ENCODE measurements at regions not wholly inside any gene's neighbourhood (a gene's known extent, or its start where the extent isn't known, plus 50 kb on each side); places are given as distances from the start of the nearest gene placed in this dataset.
"Not testable (repeated sequence)": the region's sequence is repeated elsewhere in the genome, so short reads cannot be mapped to it uniquely, and the experiment has no call there.

DNA sequence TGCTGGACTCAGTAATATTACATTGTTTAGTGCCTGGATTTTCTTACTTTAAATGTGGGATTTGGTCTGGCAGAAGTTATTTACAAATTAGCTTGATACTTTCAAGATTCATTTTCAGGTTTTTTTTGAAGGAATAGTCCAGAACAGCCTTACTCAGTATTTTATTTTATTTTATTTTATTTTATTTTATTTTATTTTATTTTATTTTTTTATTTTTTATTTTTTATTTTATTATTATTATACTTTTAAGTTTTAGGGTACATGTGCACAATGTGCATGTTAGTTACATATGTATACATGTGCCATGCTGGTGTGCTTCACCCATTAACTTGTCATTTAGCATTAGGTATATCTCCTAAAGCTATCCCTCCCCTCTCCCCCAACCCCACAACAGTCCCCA lies 380.5 kb upstream of the FTMT start:
- intact Hi-C loops (cut with micrococcal nuclease), result not testable (repeated sequence)

DNA sequence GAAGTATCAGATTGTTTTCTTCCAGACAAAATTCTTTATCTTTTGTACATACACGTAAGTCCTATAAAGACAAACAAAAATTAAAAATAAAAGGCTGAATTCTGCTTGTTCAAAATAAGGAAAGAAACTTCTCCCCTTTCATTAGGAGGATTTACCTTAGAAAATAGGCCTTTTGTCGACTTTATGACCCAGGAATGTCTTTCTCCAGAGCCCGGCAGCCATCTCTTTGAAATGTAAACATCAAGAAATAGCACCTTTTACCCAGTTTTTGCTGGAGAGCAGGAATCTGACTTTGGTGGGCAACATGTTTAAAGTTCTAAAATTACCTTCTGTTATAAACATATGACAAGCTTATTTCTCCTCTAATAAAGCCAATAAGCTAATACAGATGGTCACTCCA lies 373.0 kb upstream of the FTMT start:
- intact Hi-C loops (cut with micrococcal nuclease), result no loop called here

DNA sequence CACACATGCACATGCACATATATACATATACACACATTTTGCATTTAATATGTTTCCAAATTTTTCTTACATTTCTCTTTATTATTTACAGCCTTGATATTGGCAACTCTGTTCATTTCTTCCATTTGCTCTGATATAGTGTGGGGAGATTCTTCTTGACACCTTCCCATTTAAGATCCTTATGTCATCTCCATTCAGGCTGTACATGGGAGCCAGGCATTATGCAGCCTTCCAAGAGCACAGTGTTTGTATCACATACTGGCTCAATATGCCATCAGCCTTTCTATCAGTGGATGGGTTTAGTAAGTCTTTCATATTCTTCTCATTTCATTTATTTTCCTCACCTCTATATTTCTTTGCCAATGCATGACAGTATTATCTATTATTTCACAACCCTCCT lies 372.3 kb upstream of the FTMT start:
- intact Hi-C loops (cut with micrococcal nuclease), result no loop called here

DNA sequence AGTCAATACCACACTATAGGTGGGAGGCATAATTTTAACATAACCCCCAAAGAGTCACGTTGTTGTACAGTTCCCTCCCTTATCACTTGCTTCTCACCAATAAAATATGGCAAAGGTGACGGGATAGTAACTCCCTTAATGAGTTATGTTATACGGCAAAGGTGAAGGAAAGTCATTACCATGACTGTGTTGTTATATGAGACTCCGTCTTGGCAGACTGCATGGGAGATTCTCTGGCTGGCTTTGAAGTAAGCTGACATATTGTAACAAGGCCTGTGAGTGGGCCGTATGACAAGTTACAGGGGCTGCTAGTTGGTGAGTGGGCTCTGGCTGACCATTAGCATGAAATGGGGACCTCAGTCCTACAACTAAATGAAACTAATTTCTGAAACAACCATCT lies 366.4 kb upstream of the FTMT start:
- intact Hi-C loops (cut with micrococcal nuclease), result no loop called here

DNA sequence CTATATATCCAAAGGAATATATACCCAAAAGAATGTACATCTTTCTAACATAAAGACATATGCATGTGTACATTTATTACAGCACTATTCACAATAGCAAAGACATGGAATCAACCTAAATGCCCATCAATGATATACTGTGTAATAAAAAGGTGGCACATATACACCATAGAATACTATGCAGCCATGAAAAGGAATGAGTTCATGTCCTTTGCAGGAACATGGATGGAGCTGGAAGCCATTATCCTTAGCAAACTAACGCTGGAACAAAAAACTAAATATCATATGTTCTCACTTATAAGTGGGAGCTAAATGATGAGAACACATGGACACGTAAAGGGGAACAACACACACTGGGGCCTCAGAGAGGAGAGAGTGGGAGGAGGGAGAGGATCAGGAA lies 365.7 kb upstream of the FTMT start:
- intact Hi-C loops (cut with micrococcal nuclease), result not testable (repeated sequence)

DNA sequence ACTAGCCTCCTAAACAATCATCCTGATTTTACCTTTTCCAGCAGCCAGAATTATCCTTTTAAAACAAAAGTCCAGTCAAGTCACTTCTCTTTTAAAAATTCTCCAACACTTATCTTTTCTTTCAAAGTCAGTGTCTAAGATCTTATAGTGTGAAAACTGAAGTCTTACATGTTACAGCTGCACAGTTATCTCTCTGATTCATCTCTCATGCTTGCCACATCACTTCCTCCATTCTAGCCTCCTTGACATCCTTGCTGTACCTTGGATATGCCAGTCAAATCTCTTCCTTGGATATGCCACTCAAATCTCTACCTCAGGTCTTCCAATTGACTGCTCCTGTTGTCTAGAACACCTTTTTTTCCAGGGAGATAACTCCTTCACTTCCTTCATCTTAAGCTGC lies 361.7 kb upstream of the FTMT start:
- intact Hi-C loops (cut with micrococcal nuclease), result no loop called here

DNA sequence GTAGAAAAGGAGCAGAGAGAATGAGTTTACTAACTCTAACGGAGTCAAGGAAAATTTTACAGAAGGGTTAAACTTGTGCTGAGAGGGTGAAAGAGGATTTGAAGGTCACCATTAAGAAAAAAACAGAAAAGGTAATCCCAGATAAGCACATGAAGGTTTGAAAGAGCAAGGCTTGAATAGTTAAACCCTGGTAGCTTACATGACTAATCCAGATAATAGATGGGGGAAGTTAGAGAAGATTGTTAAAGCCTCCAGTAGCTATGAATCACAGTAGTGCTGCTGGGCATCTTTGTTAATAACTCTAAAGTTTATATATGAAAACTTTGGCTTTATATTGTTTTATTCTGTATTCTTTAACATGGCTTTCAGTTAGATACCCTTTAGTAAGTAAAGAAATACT lies 354.5 kb upstream of the FTMT start:
- intact Hi-C loops (cut with micrococcal nuclease), result no loop called here

DNA sequence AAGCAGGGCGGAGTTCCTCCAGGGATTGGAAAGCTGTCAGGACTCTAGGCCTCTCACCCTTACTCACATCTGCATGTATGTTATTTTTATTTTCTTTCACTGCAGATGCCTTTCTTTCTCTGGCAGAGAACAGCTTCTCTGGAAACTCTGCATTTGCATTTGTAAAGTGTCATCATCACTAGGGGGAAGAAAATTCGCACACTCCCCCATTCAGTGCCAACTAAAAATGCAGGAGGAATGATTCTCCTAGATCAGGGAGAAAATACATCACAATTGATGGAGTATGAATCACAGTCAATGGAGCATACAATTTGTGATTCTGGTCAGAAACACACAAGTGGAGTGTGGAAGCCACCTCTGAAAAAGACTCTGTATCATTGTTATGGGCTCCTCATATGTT lies 351.4 kb upstream of the FTMT start:
- intact Hi-C loops (cut with micrococcal nuclease), result no loop called here

DNA sequence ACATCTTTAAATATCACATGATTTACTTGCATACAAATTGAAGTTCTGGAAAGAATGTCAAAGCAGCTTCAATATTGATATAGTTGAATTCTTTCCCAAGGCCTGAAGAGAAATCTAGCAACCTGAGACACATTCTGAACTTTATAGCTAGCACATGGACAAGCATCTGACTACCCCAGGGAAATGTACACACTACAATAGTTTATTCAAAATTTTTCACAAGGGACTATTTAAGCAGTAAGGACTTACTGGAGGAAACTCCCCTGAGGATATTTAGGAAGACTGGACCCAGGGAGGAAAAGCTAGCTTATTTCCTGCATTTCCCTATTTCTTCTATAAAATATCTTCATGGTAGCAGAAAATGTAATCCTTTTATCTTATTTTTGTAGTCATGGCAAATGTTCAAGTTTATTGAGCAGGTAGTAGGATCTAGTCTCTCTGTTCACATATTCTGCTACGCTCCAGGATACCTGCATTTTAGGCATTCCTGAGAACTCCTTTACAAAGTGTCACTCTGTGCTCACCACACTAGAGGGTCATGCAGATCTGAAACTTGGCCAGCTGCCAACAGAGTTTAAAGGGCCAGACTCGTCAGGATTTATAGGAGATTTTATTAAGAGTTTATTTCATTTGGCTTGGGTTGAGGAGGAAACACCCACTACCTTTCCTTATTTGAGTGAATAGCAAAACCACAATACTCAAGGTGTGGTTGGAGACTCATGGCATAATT lies 348.4 kb upstream of the FTMT start:
- intact Hi-C loops (cut with micrococcal nuclease), result no loop called here

DNA sequence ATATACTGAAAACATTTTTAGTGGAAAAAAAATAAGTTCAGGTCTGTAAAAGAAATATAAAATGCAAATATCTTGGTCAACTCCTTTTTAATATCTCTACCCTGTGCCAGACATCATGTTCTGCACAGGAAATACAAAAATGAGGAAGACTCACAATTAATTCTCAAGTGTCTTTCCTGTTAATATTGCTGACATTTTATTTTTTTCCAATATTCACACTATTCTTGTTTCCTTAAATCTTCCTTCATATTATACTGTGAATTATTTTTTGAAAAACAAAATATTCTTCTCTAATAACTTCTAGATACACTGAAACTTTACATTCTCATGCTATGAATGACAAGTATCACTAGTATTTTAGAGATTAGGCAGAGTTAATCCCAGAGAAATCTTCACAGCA lies 334.7 kb upstream of the FTMT start:
- intact Hi-C loops (cut with micrococcal nuclease), result no loop called here

DNA sequence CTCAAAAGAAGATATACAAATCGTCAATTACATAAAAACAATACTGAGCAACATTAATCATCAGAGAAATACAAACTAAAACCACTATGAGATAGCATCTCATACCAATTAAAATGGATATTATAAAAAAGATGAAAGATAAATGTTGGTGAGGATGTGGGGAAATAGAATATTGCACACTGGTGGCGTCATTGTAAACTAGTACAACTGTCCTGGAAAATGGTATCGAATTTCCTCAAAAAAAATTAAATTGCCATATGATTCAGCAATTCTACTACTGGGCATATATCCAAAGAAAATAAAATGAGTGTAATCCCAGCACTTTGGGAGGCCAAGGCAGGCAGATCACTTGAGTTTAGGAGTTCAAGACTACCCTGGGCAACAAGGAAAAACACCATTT lies 326.0 kb upstream of the FTMT start:
- intact Hi-C loops (cut with micrococcal nuclease), result no loop called here

DNA sequence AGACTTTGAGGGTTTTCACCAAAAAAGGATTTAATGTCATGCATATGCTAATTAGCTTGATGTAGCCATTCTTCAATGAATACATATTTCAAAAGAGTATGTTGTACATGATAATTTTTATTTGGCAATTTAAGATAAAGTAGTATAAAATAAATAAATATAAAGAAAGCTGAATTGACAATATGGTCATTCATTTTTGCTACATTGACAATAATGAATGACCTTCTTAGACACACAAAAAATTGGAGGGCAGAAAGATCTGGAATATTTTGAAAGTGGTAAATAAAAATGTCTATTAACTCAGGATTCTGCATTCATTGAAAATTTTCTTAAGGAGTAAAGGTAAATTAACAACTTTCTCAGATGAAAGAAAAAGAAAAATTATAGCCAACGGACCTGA lies 324.8 kb upstream of the FTMT start:
- intact Hi-C loops (cut with micrococcal nuclease), result no loop called here

DNA sequence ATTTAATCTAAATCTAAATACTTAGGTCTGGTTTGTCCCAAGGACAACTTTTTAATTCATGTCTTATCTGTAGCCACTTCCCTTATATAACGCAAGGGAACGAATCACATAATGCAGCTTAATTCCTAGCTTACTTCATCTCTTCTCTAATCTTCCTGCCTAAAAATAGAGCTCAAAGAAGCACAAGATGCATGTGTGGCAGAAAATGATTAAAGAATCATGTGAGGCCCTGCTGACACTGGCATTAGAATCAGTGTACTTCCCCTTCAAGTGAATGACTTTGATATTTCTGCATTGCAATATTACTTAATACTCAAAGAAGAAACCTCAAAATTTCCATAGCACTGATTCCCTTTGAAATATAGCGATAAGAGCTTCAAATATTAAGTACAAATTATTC lies 317.9 kb upstream of the FTMT start:
- intact Hi-C loops (cut with micrococcal nuclease), result no loop called here

DNA sequence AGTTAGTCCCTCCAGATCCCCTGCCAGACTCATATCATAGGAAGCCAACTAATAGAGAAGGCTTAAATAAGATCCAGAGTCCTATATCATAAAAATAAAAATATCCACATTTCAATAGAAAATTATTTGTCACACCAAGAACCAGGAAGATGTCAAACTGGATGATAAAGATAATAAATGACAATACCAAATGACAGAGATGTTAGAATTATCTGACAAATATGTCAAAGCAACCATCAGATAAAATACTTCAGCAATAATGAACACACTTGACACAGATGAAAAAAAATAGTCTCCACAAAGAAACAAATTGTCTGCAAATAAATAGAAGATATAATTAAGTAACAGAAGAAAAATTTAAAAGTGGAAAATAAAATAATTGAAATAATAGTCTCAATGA lies 300.7 kb upstream of the FTMT start:
- intact Hi-C loops (cut with micrococcal nuclease), result no loop called here

DNA sequence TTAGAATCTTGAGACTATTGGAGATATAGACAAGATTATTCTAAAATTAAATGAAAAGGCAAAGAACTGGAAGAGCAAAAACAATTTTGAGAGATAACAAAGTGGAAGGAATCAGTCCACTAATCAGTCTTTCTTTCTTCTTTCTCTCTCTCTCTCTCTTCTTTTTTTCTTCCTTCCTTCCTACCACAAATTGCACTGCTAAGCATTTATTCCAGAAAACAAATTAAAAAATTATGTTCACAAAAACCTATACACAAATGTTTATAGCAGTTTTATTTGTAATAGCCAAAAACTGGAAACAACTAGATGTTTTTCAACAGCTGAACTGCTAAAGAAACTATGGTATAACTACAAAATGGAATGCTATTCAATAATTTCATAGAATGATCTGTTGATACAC lies 291.9 kb upstream of the FTMT start:
- intact Hi-C loops (cut with micrococcal nuclease), result loop anchor here (2.0 kb wide), 1 partner anchor 35 kb away; no protein-coding TSS in a partner anchor

DNA sequence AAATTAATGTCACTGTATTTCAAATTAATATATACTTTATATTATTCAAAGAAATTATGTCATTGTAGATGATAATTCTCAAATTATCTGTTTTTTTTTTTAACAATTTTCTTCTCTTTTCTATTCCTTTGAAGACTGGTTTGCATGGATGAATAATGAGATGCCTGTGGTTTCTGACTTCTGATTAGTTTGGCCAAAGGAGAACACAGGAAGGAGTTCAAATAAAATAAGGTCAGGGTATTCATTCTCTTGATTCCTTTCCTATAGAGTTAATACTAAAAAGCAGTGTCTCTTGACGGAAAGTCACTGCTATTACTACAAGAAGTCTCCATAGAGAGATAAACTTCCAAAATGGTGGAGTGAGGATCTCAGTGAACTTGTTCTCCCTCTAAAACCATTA lies 279.6 kb upstream of the FTMT start:
- intact Hi-C loops (cut with micrococcal nuclease), result no loop called here

DNA sequence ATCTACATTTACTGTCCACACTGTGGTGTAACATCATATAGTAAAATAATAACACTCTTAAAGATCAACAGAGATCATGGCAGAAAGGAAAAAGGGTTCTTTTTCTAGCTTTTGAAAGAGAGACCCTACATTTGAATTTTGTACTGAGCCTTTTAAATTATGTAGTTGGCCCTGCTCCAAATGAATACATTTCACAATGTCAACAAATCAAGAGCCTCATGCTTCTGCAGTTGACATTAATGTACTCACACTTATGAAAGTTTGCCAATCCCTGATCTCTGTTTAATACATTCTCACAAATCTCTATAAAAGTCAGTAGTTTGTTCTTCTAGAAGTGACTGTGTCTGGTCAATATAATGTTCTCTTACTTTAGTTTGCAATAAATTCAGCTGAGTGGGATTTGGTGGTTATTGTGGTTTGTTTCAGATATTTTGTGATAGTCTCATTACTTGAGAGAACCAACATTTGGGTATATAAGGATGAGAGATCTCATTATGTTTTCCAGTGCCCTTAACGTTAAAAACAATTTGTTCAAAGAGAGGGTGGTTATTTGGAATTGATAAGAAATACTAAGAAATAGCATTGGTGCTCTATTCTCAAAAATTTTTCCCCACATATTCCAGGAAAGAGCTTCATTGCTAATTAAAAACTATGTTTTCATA lies 277.8 kb upstream of the FTMT start:
- intact Hi-C loops (cut with micrococcal nuclease), result no loop called here

DNA sequence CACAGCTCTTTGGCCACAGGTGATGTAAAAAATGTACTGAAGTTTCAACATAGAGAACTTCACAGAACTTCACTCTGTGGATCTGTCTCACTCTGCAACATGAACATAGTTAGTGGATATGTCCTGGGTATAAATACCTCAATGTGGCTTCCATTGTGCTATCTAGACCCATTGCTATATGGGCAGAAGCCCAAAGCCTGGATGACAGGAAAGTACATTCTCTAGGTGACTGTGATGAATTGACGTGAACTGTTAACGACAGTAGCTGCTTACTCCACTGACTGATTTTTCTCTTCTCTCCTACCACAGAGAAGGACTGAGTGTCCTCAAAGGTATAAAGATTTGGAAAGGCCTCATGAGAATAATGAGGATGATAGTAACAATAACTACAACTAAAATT lies 270.1 kb upstream of the FTMT start:
- intact Hi-C loops (cut with micrococcal nuclease), result no loop called here

DNA sequence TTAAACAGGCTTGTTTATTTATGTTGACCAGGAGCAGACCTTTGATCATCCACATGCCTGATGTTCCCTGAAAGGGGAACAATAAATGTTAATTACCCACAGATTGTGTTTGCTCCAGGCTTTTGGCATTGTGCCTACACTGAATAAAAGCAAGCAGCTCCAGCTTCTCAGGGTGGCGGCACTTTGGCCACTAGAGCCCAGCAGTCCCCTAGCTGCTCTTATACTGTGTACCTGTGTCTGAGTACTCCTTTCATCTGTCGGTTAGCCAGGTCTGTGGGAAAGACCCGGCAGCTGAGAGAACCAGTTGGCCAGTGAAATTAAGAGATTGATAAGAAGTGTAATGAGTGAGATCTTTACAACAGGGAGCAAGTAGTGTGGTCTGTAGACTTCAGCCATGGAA lies 254.8 kb upstream of the FTMT start:
- intact Hi-C loops (cut with micrococcal nuclease), result no loop called here

DNA sequence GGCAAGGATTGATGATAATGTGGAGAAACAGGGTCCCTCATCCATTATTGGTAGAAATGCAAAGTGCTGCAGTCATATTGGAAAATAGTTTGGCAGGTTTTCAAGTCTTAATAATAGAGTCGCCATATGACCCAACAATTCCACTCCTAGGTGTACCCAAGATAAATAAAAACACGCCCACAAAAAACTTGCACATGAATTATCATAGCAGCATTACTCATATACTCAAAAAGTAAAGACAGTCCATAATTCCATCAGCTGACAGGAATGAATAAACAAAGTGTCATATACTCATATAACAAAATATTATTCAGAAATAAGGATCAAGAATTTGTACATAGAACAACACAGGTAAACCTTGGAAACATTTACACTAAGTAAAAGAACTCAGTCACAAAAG lies 242.9 kb upstream of the FTMT start:
- intact Hi-C loops (cut with micrococcal nuclease), result no loop called here

DNA sequence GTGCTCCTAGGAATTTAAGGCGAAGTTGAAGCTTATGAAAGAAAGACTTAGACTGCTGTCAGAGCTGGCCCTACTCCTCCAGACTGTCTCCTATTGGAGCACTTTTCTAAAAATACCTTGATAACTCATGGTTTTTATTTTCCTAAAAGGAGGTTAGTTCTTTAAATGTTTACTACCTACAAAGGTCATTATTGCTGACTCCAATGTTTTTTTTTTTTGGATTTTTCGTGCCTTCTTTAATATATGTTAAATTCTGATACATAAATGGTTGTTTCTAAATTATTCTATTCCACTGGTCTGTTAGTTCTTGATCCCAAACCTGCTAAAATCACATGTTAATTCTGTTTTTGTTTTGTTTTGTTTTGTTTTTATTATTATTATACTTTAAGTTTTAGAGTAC lies 227.6 kb upstream of the FTMT start:
- intact Hi-C loops (cut with micrococcal nuclease), result no loop called here

DNA sequence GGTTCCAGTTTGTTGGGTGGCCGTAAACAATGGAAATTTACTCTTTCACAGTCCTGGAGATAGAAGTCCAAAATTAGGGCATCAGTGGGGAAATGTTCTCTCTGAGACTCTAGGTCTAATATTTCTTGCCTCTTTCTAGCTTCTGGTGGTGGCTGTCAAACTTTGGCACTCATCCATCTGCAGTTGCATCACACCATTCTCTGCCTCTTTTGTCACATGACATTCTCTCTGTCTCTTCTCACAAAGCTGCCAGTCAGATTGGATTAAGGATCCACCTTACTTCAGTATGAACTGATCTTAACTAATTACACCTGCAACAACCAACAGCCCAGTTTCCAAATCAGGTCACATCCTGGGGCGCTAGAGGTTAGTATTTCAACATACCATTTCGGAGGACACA lies 222.9 kb upstream of the FTMT start:
- intact Hi-C loops (cut with micrococcal nuclease), result no loop called here

DNA sequence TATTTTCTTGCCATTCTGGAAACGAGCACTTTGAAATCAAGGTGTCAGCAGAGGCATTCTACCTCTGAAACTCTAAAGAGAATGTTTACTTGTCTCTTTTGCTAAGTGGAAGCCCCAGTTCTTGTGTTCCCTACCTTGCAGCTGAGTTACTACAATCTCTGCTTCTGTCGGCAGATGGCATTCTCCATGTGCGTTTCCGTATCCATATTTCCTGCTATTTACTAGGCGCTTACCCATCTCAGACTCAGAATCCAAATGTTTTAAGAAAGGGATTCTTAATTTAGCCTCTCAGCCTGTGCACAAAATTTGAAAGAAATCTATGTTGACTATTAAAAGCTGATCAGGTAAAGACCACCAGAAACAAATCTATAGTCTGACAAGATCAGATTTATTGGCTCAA lies 221.3 kb upstream of the FTMT start:
- intact Hi-C loops (cut with micrococcal nuclease), result no loop called here

Measured in T-helper 1 cell treated with Interleukin-12 subunit alpha and Interleukin-12 subunit beta and Interleukin-4 antibody, amounts not matched to agents 30 ng/mL and 1 ng/mL, for 36 hours (primary cell).